Cardiac septum (tissue), 1 donor: ENCODE measurements at regions not wholly inside any gene's neighbourhood (a gene's known extent, or its start where the extent isn't known, plus 50 kb on each side); places are given as distances from the start of the nearest gene placed in this dataset.
"Not testable (repeated sequence)": the region's sequence is repeated elsewhere in the genome, so short reads cannot be mapped to it uniquely, and the experiment has no call there.

Experiments
- DNase-seq: peaks from one replicate; pipeline ENCODE4 v3.0.0-alpha.2; 2020; ENCODE audit warnings: low spot score
- intact Hi-C: fragments of 100-400 bp; cut with DNase I; formaldehyde crosslinking; loops from one replicate; pipeline ENCODE4 v1.14.0; 2022
- donor health status: DM: no; HTN: no; CAD: no.

- no peak for DNase-seq
- intact Hi-C loops = no loop called here
These were observed 154.8 kb upstream of the COBL start for GRCh38 chr7:51471210-51471980.

- intact Hi-C loops = no loop called here
- no peak for DNase-seq
These were observed 150.9 kb upstream of the COBL start for GRCh38 chr7:51467384-51468017.

GRCh38 chr7:51459809-51460208 is 143.2 kb upstream of the COBL start:
- intact Hi-C loops = no loop called here

GRCh38 chr7:51458693-51459092 is 142.1 kb upstream of the COBL start:
- intact Hi-C loops = no loop called here
- DNase-seq = no peak

More at GRCh38 chr7:51459809-51460208, 143.2 kb upstream of the COBL start:
- DNase-seq = no peak

- no peak for DNase-seq
- intact Hi-C loops = no loop called here
These were observed 140.5 kb upstream of the COBL start for GRCh38 chr7:51457079-51457478.

- intact Hi-C loops = no loop called here
- DNase-seq = no peak
These were observed 139.9 kb upstream of the COBL start for GRCh38 chr7:51456431-51457060.

- DNase-seq = no peak
These were observed 139.3 kb upstream of the COBL start for GRCh38 chr7:51455948-51456347.

GRCh38 chr7:51455513-51455912 is 138.9 kb upstream of the COBL start:
- DNase-seq = no peak
- intact Hi-C loops = no loop called here

More at GRCh38 chr7:51455948-51456347, 139.3 kb upstream of the COBL start:
- intact Hi-C loops = no loop called here

- intact Hi-C loops = no loop called here
- DNase-seq = no peak
These were observed 138.5 kb upstream of the COBL start for GRCh38 chr7:51455086-51455485.

GRCh38 chr7:51452694-51453093 is 136.1 kb upstream of the COBL start:
- intact Hi-C loops = no loop called here
- DNase-seq = no peak

- no peak for DNase-seq
- intact Hi-C loops = no loop called here
These were observed 135.3 kb upstream of the COBL start for GRCh38 chr7:51451751-51452476.

GRCh38 chr7:51450541-51450940 is 133.9 kb upstream of the COBL start:
- intact Hi-C loops = no loop called here
- DNase-seq = no peak

- DNase-seq = no peak
- intact Hi-C loops = no loop called here
These were observed 130.2 kb upstream of the COBL start for GRCh38 chr7:51446785-51447184.

GRCh38 chr7:51446356-51446755 is 129.7 kb upstream of the COBL start:
- no peak for DNase-seq
- intact Hi-C loops = no loop called here

- DNase-seq = no peak
- intact Hi-C loops = no loop called here
These were observed 128.3 kb upstream of the COBL start for GRCh38 chr7:51444936-51445335.

- intact Hi-C loops = no loop called here
- no peak for DNase-seq
These were observed 114.0 kb upstream of the COBL start for GRCh38 chr7:51430480-51431086.

- intact Hi-C loops = no loop called here
- no peak for DNase-seq
These were observed 111.7 kb upstream of the COBL start for GRCh38 chr7:51428217-51428887.

GRCh38 chr7:51426163-51426562 is 109.6 kb upstream of the COBL start:
- DNase-seq = no peak
- intact Hi-C loops = no loop called here

GRCh38 chr7:51409934-51410333 is 93.3 kb upstream of the COBL start:
- intact Hi-C loops, DNase-seq: not testable (repeated sequence)
